A673 (cell line): ENCODE measurements at regions not wholly inside any gene's neighbourhood (a gene's known extent, or its start where the extent isn't known, plus 50 kb on each side); places are given as distances from the start of the nearest gene placed in this dataset.

Source experiments
- CTCF ChIP-seq: fragments of 300-800, 200-600 bp; sonication (generic); conservative IDR thresholded peaks from 2 replicates; pipeline ENCODE4 v1.5.1; 2017; ENCODE audit warnings: low read depth, mild to moderate bottlenecking, antibody characterized with exemption, low read length, moderate library complexity, mixed read lengths
- EZH2 ChIP-seq: fragments of 200-600 bp; sonication (generic); IDR thresholded peaks from 2 replicates; pipeline ENCODE4 v1.6.1; 2017; ENCODE audit warnings: borderline replicate concordance, low read depth, mild to moderate bottlenecking, mixed read lengths, antibody characterized with exemption, low read length; ENCODE audit not compliant: poor library complexity, severe bottlenecking

GRCh38 chrX:121120690-121121605, 73.5 kb downstream of the GLUD2 start:
- TF ChIP-seq CTCF (no peak), EZH2 (no peak)
